DND-41 (cell line): ENCODE measurements at regions not wholly inside any gene's neighbourhood (a gene's known extent, or its start where the extent isn't known, plus 50 kb on each side); places are given as distances from the start of the nearest gene placed in this dataset.

Experiments used
- ATAC-seq: fragments of 200-7000 bp; cut with Tn5 transposase; 3 replicates; pipeline ENCODE4 v1.9.1; 2021; ENCODE audit warnings: low read depth; ENCODE audit not compliant: insufficient read depth
- DNase-seq: peaks from one replicate; pipeline ENCODE4 v3.0.0-alpha.2; 2020
- H2AFZ ChIP-seq: 2 replicates; pipeline ENCODE4 v1.6.0; 2012; ENCODE audit warnings: low read depth, low read length
- H3K27ac ChIP-seq: 2 replicates; pipeline ENCODE4 v1.5.1; 2012; ENCODE audit warnings: low read length, inconsistent platforms
- H3K27me3 ChIP-seq: fragments of 200-600 bp; sonication (generic); 2 replicates; pipeline ENCODE4 v1.6.0; 2012; ENCODE audit warnings: low read length, mild to moderate bottlenecking, inconsistent platforms; ENCODE audit not compliant: insufficient read depth, poor library complexity
- H3K36me3 ChIP-seq: 2 replicates; pipeline ENCODE4 v1.5.1; 2012; ENCODE audit warnings: low read length, inconsistent platforms; ENCODE audit not compliant: insufficient read depth
- H3K4me1 ChIP-seq: 2 replicates; pipeline ENCODE4 v1.5.1; 2012; ENCODE audit warnings: mild to moderate bottlenecking, low read length; ENCODE audit not compliant: insufficient read depth
- H3K4me2 ChIP-seq: 2 replicates; pipeline ENCODE4 v1.6.0; 2012; ENCODE audit warnings: mild to moderate bottlenecking, moderate library complexity, low read length, inconsistent platforms; ENCODE audit not compliant: insufficient read depth
- H3K4me3 ChIP-seq, 2 experiments: fragments of 200-600 bp in 1 of 2; shearing (Covaris generic) in 1 of 2; 2 replicates each; pipeline ENCODE4 v1.5.1; 2012 to 2016; ENCODE audit warnings: inconsistent platforms in 2 of 2, low read length in 2 of 2, mild to moderate bottlenecking in 2 of 2, low read depth in 1 of 2, moderate library complexity in 1 of 2
- H3K79me2 ChIP-seq: 2 replicates; pipeline ENCODE4 v1.6.0; 2012; ENCODE audit warnings: low read length, inconsistent platforms; ENCODE audit not compliant: insufficient read depth
- H3K9ac ChIP-seq: 2 replicates; pipeline ENCODE4 v1.6.0; 2012; ENCODE audit warnings: low read depth, mild to moderate bottlenecking, inconsistent platforms, low read length, moderate library complexity
- H3K9me3 ChIP-seq: 2 replicates; pipeline ENCODE4 v1.5.1; 2012; ENCODE audit warnings: low read length, moderate library complexity, mild to moderate bottlenecking, inconsistent platforms; ENCODE audit not compliant: insufficient read depth, severe bottlenecking
- H4K20me1 ChIP-seq: 2 replicates; pipeline ENCODE4 v1.6.0; 2012; ENCODE audit warnings: low read length; ENCODE audit not compliant: insufficient read depth
- EZH2 ChIP-seq: IDR thresholded peaks from 3 replicates; pipeline ENCODE4 v1.6.1; 2012; ENCODE audit warnings: borderline replicate concordance, low read depth, mild to moderate bottlenecking, moderate library complexity, low read length, inconsistent platforms; ENCODE audit not compliant: severe bottlenecking
- TF ChIP-seq, protein P1 (sequence below): IDR thresholded peaks from 2 replicates; pipeline ENCODE4 v1.5.1; 2012; ENCODE audit warnings: borderline replicate concordance, low read length, moderate library complexity, mild to moderate bottlenecking; ENCODE audit not compliant: poor library complexity, severe bottlenecking; ENCODE audit errors: extremely low read depth

DNA sequence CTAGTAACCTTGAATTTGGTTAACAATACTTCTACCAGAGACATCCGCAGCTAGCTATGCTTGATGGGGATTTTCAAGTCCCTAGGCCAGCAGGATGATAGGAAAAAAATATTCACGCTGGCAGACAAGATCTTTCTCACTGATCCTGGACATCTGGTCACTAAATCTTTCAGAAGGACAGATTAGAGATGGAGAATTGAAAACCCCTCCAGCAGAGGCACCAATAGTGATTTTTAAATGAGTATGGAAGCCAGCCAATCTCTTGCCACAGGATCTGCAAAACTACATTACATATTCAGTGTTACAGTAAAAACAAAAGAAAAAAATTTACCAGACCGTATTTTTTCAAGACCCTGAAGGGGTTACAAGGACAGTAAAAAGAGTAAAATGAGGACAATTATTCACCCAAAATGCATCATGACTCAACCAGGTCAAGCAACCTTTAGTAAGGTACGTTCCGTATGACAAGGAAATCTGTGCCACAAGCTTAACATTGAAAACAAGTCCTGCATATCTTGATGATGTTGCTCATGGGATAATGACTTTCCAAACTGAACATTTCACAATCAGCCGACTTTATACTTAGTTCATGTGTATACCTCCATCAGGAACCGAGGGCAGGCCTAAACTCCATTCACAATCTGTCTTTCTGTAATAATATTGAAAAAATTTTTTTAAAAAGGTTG lies 239.5 kb downstream of the GXYLT1 start:
- Histone ChIP-seq H3K27me3 (no peaks in the 10 kb centered on the region), H3K36me3 (no peaks in the 10 kb centered on the region), H3K27ac (no peak overlapping the region), H4K20me1 (no peaks in the 10 kb centered on the region), H3K4me1 (no peaks in the 10 kb centered on the region), H3K9ac (no peak overlapping the region), H3K9me3 (no peaks in the 10 kb centered on the region), H3K4me3 (no peak overlapping the region), H3K79me2 (no peaks in the 10 kb centered on the region), H3K4me2 (no peak overlapping the region), H2AFZ (no peak overlapping the region)
- DNase-seq (no peak), ATAC-seq (no peak)
- TF ChIP-seq EZH2 = no peak
- TF ChIP-seq, protein P1, sequence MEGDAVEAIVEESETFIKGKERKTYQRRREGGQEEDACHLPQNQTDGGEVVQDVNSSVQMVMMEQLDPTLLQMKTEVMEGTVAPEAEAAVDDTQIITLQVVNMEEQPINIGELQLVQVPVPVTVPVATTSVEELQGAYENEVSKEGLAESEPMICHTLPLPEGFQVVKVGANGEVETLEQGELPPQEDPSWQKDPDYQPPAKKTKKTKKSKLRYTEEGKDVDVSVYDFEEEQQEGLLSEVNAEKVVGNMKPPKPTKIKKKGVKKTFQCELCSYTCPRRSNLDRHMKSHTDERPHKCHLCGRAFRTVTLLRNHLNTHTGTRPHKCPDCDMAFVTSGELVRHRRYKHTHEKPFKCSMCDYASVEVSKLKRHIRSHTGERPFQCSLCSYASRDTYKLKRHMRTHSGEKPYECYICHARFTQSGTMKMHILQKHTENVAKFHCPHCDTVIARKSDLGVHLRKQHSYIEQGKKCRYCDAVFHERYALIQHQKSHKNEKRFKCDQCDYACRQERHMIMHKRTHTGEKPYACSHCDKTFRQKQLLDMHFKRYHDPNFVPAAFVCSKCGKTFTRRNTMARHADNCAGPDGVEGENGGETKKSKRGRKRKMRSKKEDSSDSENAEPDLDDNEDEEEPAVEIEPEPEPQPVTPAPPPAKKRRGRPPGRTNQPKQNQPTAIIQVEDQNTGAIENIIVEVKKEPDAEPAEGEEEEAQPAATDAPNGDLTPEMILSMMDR = no peak

GRCh38 chr12:41904041-41904440 lies 240.6 kb downstream of the GXYLT1 start:
- Histone ChIP-seq H3K4me3 (no peak overlapping the region), H3K4me1 (no peaks in the 10 kb centered on the region), H3K9me3 (no peaks in the 10 kb centered on the region), H3K36me3 (no peaks in the 10 kb centered on the region), H2AFZ (no peak overlapping the region), H4K20me1 (no peaks in the 10 kb centered on the region), H3K79me2 (no peaks in the 10 kb centered on the region), H3K4me2 (no peak overlapping the region), H3K27ac (no peak overlapping the region), H3K27me3 (no peaks in the 10 kb centered on the region), H3K9ac (no peak overlapping the region)
- TF ChIP-seq, protein P1 = no peak
- TF ChIP-seq EZH2 = no peak
- ATAC-seq (no peak), DNase-seq (no peak)

- Histone ChIP-seq H3K36me3 (no peaks in the 10 kb centered on the region), H3K4me3 (no peak overlapping the region), H3K9me3 (no peaks in the 10 kb centered on the region), H4K20me1 (no peaks in the 10 kb centered on the region), H3K9ac (no peak overlapping the region), H3K4me2 (no peak overlapping the region), H3K27me3 (no peaks in the 10 kb centered on the region), H3K4me1 (no peaks in the 10 kb centered on the region), H2AFZ (no peak overlapping the region), H3K79me2 (no peaks in the 10 kb centered on the region), H3K27ac (no peak overlapping the region)
- no peak for TF ChIP-seq EZH2
- TF ChIP-seq, protein P1 = no peak
- DNase-seq = no peak
- ATAC-seq = no peak
Observed at GRCh38 chr12:41903014-41903708, 241.5 kb downstream of the GXYLT1 start.
